Osteoblast (primary cell): ENCODE measurements at regions not wholly inside any gene's neighbourhood (a gene's known extent, or its start where the extent isn't known, plus 50 kb on each side); places are given as distances from the start of the nearest gene placed in this dataset.

Source experiments
- DNase-seq: peaks from one replicate; pipeline ENCODE4 v3.0.0; 2011; ENCODE audit warnings: low spot score, mixed read lengths; ENCODE audit not compliant: insufficient read length; ENCODE audit errors: missing footprints
- H2AFZ ChIP-seq: 2 replicates; pipeline ENCODE4 v1.6.0; 2011; ENCODE audit warnings: mild to moderate bottlenecking, low read length
- H3K27ac ChIP-seq: 2 replicates; pipeline ENCODE4 v1.5.1; 2011; ENCODE audit warnings: mild to moderate bottlenecking, low read depth, low read length, moderate library complexity
- H3K27me3 ChIP-seq: 2 replicates; pipeline ENCODE4 v1.6.0; 2012; ENCODE audit warnings: mild to moderate bottlenecking, control low read depth, inconsistent platforms, low read length, moderate library complexity; ENCODE audit not compliant: insufficient read depth
- H3K36me3 ChIP-seq: 2 replicates; pipeline ENCODE4 v1.5.1; 2011; ENCODE audit warnings: mild to moderate bottlenecking, low read length, control low read depth, moderate library complexity; ENCODE audit not compliant: insufficient read depth
- H3K4me1 ChIP-seq: 2 replicates; pipeline ENCODE4 v1.5.1; 2011; ENCODE audit warnings: mild to moderate bottlenecking, low read length, control low read depth, moderate library complexity; ENCODE audit not compliant: insufficient read depth
- H3K4me2 ChIP-seq: 2 replicates; pipeline ENCODE4 v1.6.0; 2011; ENCODE audit warnings: mild to moderate bottlenecking, low read length; ENCODE audit not compliant: insufficient read depth
- H3K4me3 ChIP-seq: fragments of 200-600 bp; sonication (generic); 3 replicates; pipeline ENCODE4 v1.5.1; 2012; ENCODE audit warnings: mild to moderate bottlenecking, low read length, inconsistent platforms; ENCODE audit not compliant: insufficient read depth
- H3K79me2 ChIP-seq: 2 replicates; pipeline ENCODE4 v1.6.0; 2012; ENCODE audit warnings: mild to moderate bottlenecking, low read length, control low read depth, inconsistent platforms; ENCODE audit not compliant: insufficient read depth
- H3K9me3 ChIP-seq: 2 replicates; pipeline ENCODE4 v1.5.1; 2011; ENCODE audit warnings: low read depth, low read length, control low read depth
- H4K20me1 ChIP-seq: 2 replicates; pipeline ENCODE4 v1.6.0; 2012; ENCODE audit warnings: mild to moderate bottlenecking, low read length, control low read depth; ENCODE audit not compliant: insufficient read depth
- TF ChIP-seq, protein P1 (sequence below): IDR thresholded peaks from 2 replicates; pipeline ENCODE4 v1.5.1; 2011; ENCODE audit warnings: mild to moderate bottlenecking, low read depth, low read length, moderate library complexity; ENCODE audit errors: extremely low read depth

- H4K20me1 ChIP-seq = no peaks in the 10 kb centered on the region
- no peak overlapping the region for H3K27ac ChIP-seq
- TF ChIP-seq, protein P1, sequence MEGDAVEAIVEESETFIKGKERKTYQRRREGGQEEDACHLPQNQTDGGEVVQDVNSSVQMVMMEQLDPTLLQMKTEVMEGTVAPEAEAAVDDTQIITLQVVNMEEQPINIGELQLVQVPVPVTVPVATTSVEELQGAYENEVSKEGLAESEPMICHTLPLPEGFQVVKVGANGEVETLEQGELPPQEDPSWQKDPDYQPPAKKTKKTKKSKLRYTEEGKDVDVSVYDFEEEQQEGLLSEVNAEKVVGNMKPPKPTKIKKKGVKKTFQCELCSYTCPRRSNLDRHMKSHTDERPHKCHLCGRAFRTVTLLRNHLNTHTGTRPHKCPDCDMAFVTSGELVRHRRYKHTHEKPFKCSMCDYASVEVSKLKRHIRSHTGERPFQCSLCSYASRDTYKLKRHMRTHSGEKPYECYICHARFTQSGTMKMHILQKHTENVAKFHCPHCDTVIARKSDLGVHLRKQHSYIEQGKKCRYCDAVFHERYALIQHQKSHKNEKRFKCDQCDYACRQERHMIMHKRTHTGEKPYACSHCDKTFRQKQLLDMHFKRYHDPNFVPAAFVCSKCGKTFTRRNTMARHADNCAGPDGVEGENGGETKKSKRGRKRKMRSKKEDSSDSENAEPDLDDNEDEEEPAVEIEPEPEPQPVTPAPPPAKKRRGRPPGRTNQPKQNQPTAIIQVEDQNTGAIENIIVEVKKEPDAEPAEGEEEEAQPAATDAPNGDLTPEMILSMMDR = no peak
- peak overlapping the region; percentile 35 for H3K4me2 ChIP-seq
- H3K9me3 ChIP-seq = no peaks in the 10 kb centered on the region
- DNase-seq = peak; percentile 10
- H3K36me3 ChIP-seq = no peaks in the 10 kb centered on the region
- H2AFZ ChIP-seq = peak overlapping the region; percentile 58
- no peaks in the 10 kb centered on the region for H3K79me2 ChIP-seq
- no peaks in the 10 kb centered on the region for H3K4me1 ChIP-seq
- H3K27me3 ChIP-seq = no peaks in the 10 kb centered on the region
- H3K4me3 ChIP-seq = no peak overlapping the region
Observed at GRCh38 chr3:147200545-147200944, 205.8 kb downstream of the ZIC4 start.

GRCh38 chr3:147197739-147198138, 208.6 kb downstream of the ZIC4 start:
- H3K4me3 ChIP-seq = no peak overlapping the region
- TF ChIP-seq, protein P1 = no peak
- no peak for DNase-seq
- no peaks in the 10 kb centered on the region for H3K36me3 ChIP-seq
- H3K9me3 ChIP-seq = no peaks in the 10 kb centered on the region
- no peaks in the 10 kb centered on the region for H3K4me1 ChIP-seq
- H3K27me3 ChIP-seq = no peaks in the 10 kb centered on the region
- H3K79me2 ChIP-seq = no peaks in the 10 kb centered on the region
- no peak overlapping the region for H3K4me2 ChIP-seq
- H4K20me1 ChIP-seq = no peaks in the 10 kb centered on the region
- H2AFZ ChIP-seq = no peak overlapping the region
- H3K27ac ChIP-seq = no peak overlapping the region

DNA sequence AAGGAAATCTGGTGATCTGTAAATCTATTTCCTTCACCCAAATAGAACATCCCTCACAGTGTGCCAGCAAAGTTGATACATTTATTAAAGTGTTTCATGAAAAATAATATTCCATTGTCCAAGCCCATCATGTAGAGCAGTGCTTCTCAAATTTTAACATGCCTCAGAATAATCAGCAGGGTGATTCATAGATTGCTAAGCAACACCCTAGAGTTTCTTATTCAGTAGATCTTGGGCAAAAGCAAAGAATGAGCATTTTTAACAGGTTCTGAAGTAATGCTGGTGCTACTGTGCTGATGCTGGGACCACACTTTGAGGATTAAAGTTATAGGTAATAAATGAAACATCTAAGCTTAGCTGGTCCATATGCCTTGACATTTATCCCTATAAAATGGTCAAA, 210.5 kb downstream of the ZIC4 start:
- TF ChIP-seq, protein P1 = no peak

GRCh38 chr3:147191795-147192385, 214.5 kb downstream of the ZIC4 start:
- Histone ChIP-seq H4K20me1 (no peaks in the 10 kb centered on the region), H3K79me2 (no peaks in the 10 kb centered on the region), H3K9me3 (no peaks in the 10 kb centered on the region), H3K27ac (no peak overlapping the region), H3K4me3 (no peak overlapping the region), H3K4me1 (no peaks in the 10 kb centered on the region), H2AFZ (peak overlapping the region; percentile 58), H3K36me3 (no peaks in the 10 kb centered on the region), H3K27me3 (no peaks in the 10 kb centered on the region), H3K4me2 (no peak overlapping the region)
- DNase-seq = no peak
- TF ChIP-seq, protein P1 = peak; percentile 87

More for the DNA sequence above, 210.5 kb downstream of the ZIC4 start:
- H4K20me1 ChIP-seq = no peaks in the 10 kb centered on the region
- no peak overlapping the region for H3K4me2 ChIP-seq
- H2AFZ ChIP-seq = no peak overlapping the region
- no peaks in the 10 kb centered on the region for H3K27me3 ChIP-seq
- no peaks in the 10 kb centered on the region for H3K36me3 ChIP-seq
- no peaks in the 10 kb centered on the region for H3K9me3 ChIP-seq
- no peak overlapping the region for H3K27ac ChIP-seq
- DNase-seq = peak; percentile 1
- H3K4me3 ChIP-seq = no peak overlapping the region
- H3K4me1 ChIP-seq = no peaks in the 10 kb centered on the region
- no peaks in the 10 kb centered on the region for H3K79me2 ChIP-seq
